NCI-H2171 treated with DMSO at 0.1 percent for 48 hours (cell line): ENCODE measurements at regions not wholly inside any gene's neighbourhood (a gene's known extent, or its start where the extent isn't known, plus 50 kb on each side); places are given as distances from the start of the nearest gene placed in this dataset.

Source experiments
- DNase-seq: peaks from one replicate; lab custom pipeline; 2025; lab: John Stamatoyannopoulos, UW

DNA sequence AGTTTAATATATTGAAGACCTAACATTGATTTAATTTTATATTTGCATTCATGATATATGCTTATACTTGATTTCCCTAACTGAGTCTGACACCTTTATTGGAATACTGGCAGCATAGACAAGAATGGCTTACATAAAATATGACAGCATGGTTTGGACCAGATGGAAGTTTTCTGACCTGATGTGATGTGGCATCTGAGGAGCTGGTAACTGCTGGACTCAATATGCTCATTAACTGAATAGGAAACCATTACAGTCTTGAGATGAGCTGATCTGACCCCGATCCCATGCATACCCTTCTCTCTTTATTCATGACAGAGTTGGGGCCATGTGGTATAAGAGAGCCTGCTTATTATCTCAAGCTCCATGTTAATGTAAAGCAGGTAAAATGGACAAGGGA, 604.8 kb upstream of the SEL1L start:
- no peak for DNase-seq

DNA sequence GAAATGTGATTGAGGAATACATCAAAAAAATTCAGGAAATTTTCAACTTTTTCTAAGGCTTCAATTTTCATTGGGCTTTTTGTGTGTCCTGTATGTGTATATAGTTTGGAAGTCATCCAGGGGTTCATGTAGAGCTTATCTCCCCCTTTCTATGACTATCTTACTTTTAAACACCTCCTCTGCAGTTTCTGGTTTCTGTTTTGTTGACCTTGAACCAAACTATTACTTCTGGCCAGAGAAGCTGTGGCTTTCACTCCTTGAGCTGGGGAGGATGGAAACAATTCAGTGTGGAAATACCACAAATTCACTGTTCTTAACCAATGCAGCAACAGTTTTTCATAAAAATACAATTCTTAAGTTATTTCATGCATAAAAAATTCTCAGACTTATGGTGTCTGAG, 613.2 kb upstream of the SEL1L start:
- no peak for DNase-seq

DNA sequence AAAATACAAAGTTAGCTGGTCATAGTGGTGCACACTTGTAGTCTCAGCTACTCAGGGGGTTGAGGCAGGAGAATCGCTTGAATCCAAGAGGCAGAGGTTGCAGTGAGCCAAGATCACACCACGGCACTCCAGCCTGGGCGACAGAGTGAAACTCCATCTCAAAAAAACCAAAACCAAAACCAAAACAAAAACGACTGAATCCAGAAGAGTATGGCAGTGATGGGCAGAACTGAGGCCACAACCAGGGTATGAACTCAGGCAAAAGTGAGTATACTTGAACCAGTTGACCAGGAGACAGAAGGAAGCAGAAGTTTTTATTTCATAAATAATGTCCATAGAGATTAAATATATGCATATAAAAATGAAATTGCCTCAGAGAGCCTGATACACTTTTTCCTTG, 620.0 kb upstream of the SEL1L start:
- DNase-seq: no peak

DNA sequence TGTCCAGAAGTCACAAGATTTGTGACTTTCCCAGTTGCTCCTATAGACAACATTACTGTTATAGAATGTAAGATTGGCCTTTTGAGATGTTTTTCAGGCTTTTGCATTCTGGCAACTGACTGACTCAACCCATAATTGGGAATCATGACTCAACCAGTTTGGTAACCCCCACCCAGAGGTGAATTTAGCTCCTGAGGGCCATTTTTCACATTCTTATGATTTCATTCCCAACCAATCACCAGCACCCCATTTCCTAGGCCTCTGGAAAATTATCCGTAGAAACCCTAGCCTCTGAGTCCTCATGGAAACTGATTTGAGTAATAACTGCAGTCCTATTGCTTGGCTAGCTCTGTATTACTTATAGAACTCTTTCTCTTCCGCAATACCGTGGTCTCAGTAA, 626.0 kb upstream of the SEL1L start:
- DNase-seq: no peak

DNA sequence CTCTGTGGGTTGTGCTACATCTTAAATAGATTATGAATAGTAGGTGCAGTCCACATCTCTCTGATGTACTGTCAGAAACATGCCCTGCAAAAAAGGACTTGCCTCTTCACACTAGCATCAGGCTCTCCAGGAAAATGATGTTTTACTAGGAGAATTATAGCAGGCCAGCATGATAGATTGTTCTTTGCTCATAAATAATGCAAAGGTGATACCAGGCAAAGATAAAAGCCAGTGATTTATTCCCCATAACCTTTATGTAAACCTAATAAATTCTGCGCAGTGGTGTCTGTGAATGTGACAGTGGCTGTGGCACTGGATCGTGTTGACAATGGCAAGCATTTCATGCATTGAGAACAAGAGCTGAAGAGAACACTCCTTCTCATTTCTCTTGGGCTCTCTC, 646.5 kb upstream of the SEL1L start:
- no peak for DNase-seq

DNA sequence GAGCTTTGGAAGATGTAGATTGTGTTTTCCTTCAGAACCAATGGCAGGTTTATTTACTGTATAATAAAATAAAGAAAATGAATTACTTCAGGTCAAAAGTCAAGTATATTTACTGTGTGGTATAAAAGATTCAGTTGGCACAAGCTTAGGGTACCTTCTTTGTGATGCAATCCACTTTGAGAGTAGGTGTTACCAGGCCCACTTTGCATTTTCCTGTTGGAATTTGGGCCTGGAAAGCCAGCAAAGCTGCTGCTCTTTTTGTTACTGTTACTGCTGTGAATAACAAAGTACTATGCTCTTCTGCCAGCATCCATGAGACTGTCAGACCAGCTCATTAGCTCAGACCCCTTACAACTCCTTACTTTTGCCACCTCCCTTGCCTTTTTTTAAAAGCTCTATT, 649.0 kb upstream of the SEL1L start:
- DNase-seq: no peak

DNA sequence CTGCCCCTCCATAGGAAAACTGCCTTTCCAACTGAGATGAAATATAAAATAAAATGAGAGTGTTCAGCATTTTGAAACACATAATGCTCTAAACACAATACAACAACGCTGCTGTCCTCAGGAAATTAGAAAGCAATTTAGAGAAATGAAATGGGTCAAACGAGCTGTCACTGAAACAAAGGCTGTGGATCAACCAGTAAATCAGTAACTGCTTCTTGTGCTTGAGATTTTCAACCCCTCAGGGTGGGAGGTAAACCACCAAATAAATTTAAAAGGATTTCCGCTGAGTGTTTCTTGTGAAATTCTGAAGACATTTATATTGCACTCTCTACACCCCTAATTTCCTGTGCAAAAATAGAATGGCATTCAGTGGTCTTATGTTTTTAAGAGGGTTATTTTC, 657.1 kb upstream of the SEL1L start:
- no peak for DNase-seq

DNA sequence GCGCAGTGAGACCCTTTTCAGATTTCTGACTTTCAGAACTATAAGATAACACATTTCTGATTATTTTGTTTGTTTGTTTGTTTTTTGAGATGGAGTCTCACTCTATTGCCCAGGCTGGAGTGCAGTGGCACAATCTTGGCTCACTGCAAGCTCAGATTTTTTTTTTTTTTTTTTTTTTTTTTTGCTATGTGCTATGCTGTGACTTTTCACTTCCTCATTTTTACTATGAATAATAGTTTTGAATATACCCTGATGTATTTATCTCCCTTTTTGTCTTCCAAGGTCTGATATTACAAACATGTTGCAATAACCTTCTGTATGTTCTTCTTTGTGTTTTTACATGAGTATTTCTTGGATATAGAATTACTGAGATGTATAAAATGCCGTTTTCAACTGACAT, 658.7 kb upstream of the SEL1L start:
- DNase-seq: no peak

DNA sequence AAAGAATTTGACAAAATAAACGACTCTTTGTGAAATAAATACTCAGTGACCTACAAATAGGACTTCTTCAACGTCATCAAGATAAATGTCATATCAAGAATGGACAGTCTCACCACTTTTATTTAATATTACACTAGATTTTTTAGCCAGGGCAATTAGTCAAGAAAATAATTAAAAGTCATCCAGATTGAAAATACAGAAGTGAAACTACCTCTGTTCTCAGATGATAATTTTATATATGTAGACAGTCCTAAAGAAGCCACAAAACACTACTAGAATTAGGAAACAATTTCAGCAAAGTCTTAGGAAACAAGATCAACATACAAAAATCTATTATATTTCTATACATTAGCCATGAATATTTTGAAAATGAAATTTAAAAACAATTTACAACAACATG, 689.6 kb upstream of the SEL1L start:
- DNase-seq: no peak

DNA sequence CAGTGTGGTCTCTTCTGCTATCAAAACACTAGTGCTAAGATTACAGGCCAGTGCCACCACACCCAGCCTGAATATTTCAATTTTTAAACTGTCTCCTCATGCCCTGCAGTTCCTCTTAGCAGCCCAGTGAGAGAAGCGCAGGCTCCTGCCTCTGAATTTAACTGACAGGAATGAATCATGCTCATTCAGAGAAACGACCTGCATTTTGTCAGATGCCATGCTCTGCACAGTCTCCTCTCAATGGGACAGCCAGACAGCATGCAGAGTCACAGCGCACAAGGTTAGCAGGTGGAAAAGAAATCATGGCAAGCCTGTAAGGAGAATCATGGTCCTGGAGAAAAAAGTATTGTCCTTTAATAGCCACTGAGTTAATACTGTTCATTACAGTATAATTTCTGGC, 691.0 kb upstream of the SEL1L start:
- DNase-seq: no peak

DNA sequence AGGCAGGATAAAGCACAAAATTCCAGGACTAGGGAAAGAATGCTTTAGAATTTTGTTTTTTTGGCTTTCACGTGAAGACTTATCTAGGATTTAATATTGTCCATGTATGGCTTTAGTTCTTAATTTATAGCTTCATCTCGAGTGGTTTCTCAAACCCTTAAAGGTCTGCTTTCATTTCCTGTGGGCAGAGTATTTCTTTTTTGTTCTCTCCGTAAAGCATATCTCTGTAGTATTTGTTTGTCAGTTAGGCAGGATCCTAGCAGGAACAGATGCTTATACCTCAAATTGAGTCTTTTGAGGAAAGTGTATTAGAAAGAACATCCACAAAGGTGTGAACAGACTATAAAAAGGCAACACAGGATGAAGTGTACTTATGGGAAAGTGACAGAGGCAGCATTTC, 697.1 kb upstream of the SEL1L start:
- DNase-seq: no peak

DNA sequence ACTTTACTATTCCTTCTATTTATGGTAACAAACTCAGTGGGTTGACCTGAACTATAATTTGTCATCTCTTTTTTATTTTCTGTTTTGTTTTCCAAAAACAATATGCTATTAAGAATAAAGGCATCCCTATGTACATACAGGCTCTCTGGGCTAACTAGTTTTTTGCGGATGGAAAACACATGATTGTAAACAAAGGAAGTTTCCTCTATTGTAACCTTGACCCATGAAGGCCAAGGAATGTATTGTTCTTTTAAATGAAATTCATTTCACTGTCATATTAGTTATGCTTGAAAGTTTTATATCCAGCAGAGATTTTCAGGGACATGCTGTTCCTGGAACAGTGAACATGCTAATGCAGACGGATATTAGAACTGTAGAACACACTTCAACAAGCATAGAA, 705.0 kb upstream of the SEL1L start:
- no peak for DNase-seq

DNA sequence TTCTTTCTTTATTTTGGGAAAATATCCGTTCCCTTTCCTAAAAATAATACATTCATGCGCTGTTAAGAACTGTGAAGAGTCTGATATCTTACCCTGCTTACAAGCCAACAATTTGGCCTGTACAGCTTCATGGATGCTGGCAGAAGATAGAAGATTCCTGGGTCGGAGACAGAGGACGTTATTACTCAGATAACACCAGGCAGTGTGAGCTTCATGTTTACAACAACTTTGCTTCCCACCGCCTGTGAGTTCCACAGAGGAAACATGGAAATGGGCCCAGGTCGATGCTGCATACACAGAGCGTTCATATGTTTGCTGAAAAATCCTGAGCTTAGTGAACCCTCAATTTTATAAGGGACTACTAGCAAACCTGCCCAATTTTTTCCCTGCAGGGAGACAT, 705.6 kb upstream of the SEL1L start:
- DNase-seq: no peak

DNA sequence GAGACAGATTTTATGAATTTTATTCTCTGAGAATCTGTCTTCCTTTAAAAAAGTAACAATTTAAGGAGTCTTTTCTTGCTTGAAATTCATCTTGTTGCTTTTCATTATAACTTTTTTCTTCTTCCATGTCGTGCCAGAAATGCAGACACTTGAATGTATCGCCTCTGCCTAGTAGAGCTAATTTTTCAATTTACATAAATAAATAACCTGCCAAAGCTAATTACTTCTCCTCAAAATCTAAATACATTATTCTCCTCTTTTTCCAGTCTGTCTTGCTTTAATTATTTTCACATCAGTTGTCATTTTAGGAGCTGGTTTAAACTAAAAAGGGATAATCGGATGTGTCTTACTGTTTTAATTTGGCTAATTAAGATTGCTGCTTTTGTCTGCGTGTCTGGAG, 711.1 kb upstream of the SEL1L start:
- DNase-seq: no peak

DNA sequence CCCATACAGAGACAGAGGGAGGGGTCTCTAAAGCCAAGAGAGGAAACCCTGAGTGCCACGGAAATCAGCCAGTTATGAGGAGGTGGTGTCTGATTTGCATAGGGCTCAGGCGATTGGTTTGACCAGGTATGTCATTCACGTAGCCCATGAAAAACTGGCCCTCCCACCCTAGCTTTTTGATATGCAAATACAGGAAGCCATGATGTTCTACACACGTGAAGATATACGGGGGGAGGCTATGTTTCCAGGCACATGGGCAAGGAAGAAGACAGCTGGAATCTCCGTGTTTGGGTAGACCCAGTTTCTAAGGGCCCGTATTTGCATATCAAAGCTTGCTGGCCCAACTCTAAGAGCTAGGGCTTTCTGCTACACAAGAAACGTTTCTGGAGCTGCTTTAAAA, 717.8 kb upstream of the SEL1L start:
- no peak for DNase-seq

DNA sequence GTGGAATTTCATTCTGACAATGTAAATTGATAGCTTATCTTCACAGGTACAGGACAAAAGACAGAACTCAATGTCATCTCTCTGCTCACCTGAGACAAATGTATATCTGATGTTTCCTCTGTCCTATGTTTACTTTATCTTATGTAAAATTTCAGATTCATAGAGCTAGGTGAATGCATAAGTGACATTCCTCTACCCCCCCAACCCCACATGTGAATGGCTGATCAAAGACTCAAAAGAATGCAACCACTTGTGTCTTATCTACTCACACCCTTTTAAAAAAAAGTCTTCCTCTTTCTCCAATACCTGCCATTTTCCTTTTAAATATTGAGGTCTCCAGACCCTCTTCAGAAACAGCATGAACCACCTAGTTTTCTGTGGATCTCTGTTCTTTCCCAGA, 736.6 kb upstream of the SEL1L start:
- DNase-seq: no peak

DNA sequence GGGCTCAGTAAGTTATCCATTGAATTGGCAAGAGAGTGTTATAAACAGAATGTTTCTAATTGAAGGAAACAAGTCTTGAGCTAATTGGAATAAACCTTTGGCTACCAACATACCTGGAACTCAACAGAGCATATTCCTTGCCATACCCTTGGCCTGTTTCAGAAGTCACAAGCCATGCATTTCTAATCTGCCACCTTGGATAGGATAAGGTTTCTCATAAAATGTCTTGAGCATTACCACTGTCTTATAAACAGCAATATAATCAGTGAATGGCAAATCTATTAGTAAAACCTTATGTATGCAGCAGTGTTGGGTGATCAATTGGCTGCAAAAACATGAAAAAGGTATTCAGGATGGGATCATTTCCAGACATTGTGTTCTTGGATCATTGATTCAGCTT, 765.2 kb upstream of the SEL1L start:
- no peak for DNase-seq

DNA sequence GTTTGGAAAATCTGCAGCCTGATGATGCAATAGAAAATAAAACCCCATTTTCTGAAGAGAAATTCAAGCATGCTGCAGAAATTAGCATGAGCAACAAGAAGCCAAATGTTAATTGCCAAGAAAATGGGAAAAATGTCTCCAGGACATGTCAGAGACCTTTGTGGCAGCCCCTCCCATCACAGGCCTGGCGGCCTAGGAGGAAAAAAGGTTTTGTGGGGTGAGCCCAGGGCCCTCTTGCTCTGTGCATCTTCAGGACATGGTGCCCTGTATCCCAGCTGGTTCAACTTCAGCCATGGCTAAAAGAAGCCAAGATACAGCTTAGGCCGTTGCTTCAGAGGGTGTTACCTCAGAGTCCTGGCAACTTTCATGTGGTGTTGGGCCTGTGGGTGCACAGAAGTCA, 775.5 kb upstream of the SEL1L start:
- DNase-seq: no peak

DNA sequence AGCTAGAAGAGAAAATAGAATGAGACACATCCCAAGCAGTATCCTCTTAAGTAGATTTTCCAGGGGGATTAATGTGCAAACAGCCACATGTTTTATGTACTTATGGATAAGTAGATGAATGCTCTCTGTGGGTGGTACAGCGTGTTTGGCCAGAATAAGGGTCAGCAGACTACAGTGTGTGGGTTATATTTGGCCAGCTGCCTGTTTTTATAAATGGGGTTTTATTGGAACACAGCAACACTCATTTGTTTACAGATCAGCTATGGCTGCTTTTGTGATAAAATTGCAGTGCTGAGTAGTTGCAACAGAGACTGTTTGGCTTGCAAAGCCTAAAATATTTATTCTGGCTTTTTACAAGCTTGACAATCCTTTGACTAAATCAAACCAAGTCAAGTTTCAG, 780.2 kb upstream of the SEL1L start:
- DNase-seq: no peak

DNA sequence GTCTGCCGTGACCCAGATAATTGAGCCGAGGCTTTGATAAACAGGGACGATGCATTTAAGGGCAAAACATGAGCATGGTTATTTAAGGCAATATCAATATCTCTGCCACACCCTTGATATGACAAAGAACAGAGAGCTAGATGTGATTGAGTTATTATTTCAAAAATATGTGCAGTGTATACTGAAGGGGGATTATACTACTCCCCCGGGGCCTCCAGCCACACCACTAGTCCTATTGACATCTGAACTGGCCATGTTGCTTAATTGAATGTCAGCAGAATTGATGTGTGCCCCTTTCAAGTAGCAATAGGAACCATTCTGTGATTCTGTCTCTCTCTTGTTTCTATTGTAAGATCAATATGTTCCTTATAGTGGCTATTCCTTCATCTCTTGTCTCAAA, 794.8 kb upstream of the SEL1L start:
- DNase-seq: no peak

DNA sequence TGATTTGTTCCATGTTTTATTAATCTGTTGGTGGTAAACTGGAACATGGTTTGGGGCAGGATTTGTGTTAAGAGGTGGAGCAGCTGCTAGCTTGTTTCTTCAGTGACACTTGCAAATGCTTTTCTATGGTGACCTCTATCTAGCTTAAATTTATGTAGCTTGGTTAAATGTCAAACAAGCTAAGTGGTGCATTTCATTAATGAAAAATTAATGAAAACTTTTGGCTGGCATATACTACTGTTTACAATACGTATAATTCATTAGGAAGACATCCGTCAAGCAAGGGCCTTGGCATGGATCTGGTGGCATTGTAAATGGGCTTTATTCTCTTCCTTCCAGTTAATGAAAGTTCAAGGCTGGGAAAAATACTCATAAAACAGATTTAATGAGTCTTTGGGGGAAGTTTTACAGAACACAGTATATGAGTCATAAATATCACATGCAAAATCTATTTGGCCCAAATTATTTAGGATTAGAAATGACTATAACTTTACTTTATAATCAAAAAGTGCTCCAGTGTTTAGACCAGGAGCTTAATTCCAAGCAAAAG, 807.7 kb upstream of the SEL1L start:
- DNase-seq: no peak

DNA sequence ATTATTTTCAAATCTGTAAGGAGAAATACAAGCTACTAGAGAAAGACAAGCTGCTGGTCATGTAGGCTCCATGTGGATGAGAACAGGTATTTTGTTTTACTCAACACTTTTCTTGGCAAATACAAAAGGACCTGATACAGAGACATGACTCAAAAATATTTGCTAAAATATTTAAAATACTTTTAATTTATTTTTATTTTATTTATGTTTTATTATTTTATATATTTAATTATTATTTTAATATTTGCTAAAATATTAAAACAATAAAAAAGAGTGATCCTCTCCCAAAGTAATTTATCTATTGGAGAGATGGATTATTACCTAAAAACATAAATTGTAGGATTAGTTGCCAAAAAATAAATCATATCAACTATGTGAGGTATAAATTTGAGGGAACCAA, 808.9 kb upstream of the SEL1L start:
- DNase-seq: no peak

DNA sequence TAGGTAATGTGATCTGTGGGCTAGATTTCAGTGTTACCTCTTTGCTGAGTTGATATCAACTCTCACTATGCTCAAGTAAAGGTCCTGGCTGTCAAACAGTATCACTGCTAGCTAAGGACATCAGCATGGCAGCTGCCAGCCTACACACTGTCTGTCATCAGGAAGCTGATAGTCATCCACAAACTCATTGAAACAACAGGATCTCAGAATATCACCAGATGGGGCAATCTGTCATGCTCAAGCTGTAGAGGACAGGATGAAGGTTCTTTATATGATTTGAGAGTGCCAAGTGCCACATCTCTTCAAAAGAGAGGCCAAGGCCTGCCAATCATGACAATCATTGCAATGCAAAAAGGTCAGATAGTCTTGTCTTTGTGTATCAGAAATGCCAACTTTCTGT, 811.5 kb upstream of the SEL1L start:
- DNase-seq: peak; percentile 86

DNA sequence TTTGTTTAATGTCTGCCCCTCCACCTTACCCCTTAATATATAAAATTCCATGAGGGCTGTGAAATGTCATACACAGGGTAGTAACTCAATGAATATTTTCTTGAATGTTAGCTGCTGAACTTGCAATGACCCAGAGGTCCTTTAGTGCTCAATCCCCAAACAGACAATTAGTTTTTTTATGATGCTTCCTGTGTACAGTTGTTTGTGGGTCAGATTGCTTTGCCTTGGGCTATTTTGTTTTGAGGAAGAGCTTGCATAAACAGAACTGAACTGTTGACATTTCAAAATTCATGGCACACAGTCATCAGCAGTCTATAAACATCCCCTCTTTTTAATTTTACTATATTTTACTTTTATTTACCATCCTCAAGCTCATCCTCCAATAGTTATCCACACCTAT, 820.5 kb upstream of the SEL1L start:
- DNase-seq: no peak

DNA sequence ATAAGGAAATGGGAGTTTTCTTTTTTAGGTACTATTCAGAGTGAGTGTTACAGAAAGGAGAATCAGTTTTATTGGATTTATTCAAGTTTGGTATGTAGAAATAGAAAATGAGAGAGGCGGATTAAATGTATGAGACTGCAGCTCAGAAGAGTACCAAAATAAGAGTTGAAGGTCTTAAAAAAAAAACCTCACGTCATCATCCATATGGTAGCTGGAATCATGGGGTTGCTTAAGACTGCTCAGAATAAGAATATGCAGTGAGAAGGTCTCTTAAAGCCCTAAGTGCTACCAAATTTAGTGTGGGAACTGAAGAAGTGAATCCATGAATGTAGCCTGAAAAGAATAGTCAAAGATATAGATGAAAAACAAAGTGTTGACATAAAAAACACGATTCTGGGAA, 825.5 kb upstream of the SEL1L start:
- no peak for DNase-seq
